SJCRH30 (cell line): ENCODE measurements at regions not wholly inside any gene's neighbourhood (a gene's known extent, or its start where the extent isn't known, plus 50 kb on each side); places are given as distances from the start of the nearest gene placed in this dataset.

Experiments
- DNase-seq, 2 experiments: peaks; one replicate each; pipeline ENCODE4 v3.0.0-alpha.2; 2015 to 2020
- H3K27ac ChIP-seq: fragments of 250-450 bp; sonication (Bioruptor Pico); 2 replicates; pipeline ENCODE4 v1.5.1; 2020; ENCODE audit warnings: mild to moderate bottlenecking, moderate library complexity
- H3K27me3 ChIP-seq: fragments of 250-450 bp; sonication (Bioruptor Pico); 2 replicates; pipeline ENCODE4 v1.5.1; 2020; ENCODE audit warnings: mild to moderate bottlenecking, moderate library complexity
- H3K36me3 ChIP-seq: fragments of 250-450 bp; sonication (Bioruptor Pico); 2 replicates; pipeline ENCODE4 v1.5.1; 2020; ENCODE audit warnings: mild to moderate bottlenecking, moderate library complexity
- H3K4me1 ChIP-seq: fragments of 250-450 bp; sonication (Bioruptor Pico); 2 replicates; pipeline ENCODE4 v1.5.1; 2020; ENCODE audit warnings: mild to moderate bottlenecking, moderate library complexity
- H3K4me3 ChIP-seq: fragments of 250-450 bp; sonication (Bioruptor Pico); 2 replicates; pipeline ENCODE4 v1.5.1; 2020; ENCODE audit warnings: mild to moderate bottlenecking, moderate library complexity
- H3K9me3 ChIP-seq: fragments of 250-450 bp; sonication (Bioruptor Pico); replicated peaks from 2 replicates; pipeline ENCODE4 v1.5.1; 2020; ENCODE audit warnings: mild to moderate bottlenecking, moderate library complexity

DNA sequence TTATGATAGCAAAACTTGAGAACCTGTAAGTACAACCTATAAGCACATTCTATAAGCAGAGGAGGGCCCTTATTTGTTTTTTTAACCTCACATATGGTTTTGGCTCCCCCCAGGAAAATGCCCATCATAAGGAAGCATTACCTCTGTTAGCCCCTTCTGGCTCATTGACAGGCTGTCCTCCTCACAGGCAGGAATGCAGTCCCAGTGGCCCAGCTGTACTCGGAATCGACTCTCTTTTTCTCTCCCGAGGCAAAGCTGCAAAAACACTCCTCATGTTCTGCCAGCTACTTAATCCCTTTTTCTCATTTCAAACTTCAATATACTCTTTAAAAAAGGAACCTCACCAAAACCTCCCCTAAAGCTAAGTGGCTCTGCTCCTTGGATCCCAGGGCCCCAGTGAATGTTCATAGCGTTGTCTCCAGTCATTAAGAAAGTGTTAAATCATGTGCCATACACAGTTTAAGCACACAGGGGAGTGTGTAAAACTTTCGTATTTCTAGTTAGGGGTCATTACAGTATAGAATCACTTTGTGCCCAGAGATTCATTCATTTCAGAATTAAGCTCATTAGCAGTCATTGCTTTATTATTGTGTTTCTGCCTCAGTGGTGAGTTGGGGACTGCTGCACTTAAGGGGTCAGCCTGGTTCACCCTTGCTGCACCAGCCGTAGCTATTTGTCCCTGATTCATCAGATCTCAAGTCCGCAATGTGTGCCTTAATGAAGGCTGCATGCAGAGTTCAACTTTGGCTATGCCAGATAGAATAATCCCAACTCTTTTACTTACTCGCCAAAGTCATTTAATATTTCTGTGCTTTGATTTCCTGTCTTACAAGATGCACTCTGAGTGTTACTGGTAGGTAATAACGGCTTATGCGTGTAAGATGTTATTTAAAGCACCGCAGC lies 57.6 kb downstream of the JRKL start:
- H3K36me3 ChIP-seq, result no peaks in the 10 kb centered on the region
- no peaks in the 10 kb centered on the region for H3K27me3 ChIP-seq
- no peak overlapping the region for H3K4me3 ChIP-seq
- no peak overlapping the region for H3K27ac ChIP-seq
- no peaks in the 10 kb centered on the region for H3K4me1 ChIP-seq
- H3K9me3 ChIP-seq, result no peaks in the 10 kb centered on the region
- no peak for DNase-seq

- H3K4me3 ChIP-seq, result no peak overlapping the region
- no peaks in the 10 kb centered on the region for H3K27me3 ChIP-seq
- no peaks in the 10 kb centered on the region for H3K36me3 ChIP-seq
- DNase-seq, result no peak
- H3K27ac ChIP-seq, result no peak overlapping the region
- H3K4me1 ChIP-seq, result no peaks in the 10 kb centered on the region
- H3K9me3 ChIP-seq, result no peaks in the 10 kb centered on the region
These were observed 58.4 kb downstream of the JRKL start for GRCh38 chr11:96448225-96448624.

- H3K4me3 ChIP-seq, result no peak overlapping the region
- H3K9me3 ChIP-seq, result no peaks in the 10 kb centered on the region
- H3K36me3 ChIP-seq, result no peaks in the 10 kb centered on the region
- no peaks in the 10 kb centered on the region for H3K27me3 ChIP-seq
- DNase-seq, result no peak
- no peak overlapping the region for H3K27ac ChIP-seq
- no peaks in the 10 kb centered on the region for H3K4me1 ChIP-seq
These were observed 66.3 kb downstream of the JRKL start for GRCh38 chr11:96456111-96456510.

GRCh38 chr11:96459751-96460150 lies 69.9 kb downstream of the JRKL start:
- Histone ChIP-seq H3K27me3 (no peaks in the 10 kb centered on the region), H3K4me1 (0 out of 2 replicates have a peak, but pooled peaks cover 3% of the 10 kb centered on the region), H3K4me3 (no peak overlapping the region), H3K36me3 (no peaks in the 10 kb centered on the region), H3K27ac (no peak overlapping the region), H3K9me3 (no peaks in the 10 kb centered on the region)
- DNase-seq, result no peak

- no peaks in the 10 kb centered on the region for H3K9me3 ChIP-seq
- H3K27me3 ChIP-seq, result no peaks in the 10 kb centered on the region
- no peak for DNase-seq
- H3K4me1 ChIP-seq, result 0 out of 2 replicates have a peak, but pooled peaks cover 3% of the 10 kb centered on the region
- no peak overlapping the region for H3K4me3 ChIP-seq
- no peak overlapping the region for H3K27ac ChIP-seq
- no peaks in the 10 kb centered on the region for H3K36me3 ChIP-seq
These were observed 72.1 kb downstream of the JRKL start for GRCh38 chr11:96461871-96462270.

GRCh38 chr11:96464700-96465307 lies 75.0 kb downstream of the JRKL start:
- no peaks in the 10 kb centered on the region for H3K27me3 ChIP-seq

DNA sequence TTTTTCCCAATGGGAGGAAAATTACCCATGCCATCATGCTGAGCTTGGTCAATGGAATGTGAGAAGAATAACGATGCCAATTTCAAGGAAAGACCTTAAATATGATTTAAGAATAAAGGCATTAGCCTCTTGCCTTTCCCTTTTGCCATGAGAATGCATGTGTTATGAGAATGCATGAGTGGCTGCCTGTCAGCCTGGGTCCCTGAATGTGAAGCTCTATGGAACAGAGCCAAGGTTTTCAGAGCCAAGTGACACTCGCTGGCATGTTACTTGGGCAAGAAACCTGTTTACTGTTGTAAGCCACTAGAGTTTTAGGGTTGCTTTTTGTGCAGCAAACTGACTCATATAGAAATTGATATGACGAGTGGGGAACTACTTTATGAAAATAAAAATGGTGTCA lies 75.7 kb downstream of the JRKL start:
- Histone ChIP-seq H3K36me3 (no peaks in the 10 kb centered on the region), H3K9me3 (no peaks in the 10 kb centered on the region), H3K4me3 (no peak overlapping the region), H3K27me3 (no peaks in the 10 kb centered on the region), H3K27ac (no peak overlapping the region), H3K4me1 (0 out of 2 replicates have a peak, but pooled peaks cover 3% of the 10 kb centered on the region)
- DNase-seq, result no peak

More at GRCh38 chr11:96464700-96465307, 75.0 kb downstream of the JRKL start:
- no peaks in the 10 kb centered on the region for H3K36me3 ChIP-seq
- H3K27ac ChIP-seq, result no peak overlapping the region
- no peaks in the 10 kb centered on the region for H3K9me3 ChIP-seq
- H3K4me1 ChIP-seq, result 0 out of 2 replicates have a peak, but pooled peaks cover 3% of the 10 kb centered on the region
- no peak overlapping the region for H3K4me3 ChIP-seq
- peak; percentile 14 to 74 for DNase-seq

GRCh38 chr11:96466607-96467006 lies 76.8 kb downstream of the JRKL start:
- DNase-seq, result no peak
- H3K4me3 ChIP-seq, result no peak overlapping the region

GRCh38 chr11:96469776-96470175 lies 80.0 kb downstream of the JRKL start:
- Histone ChIP-seq H3K4me3 (no peak overlapping the region), H3K4me1 (no peaks in the 10 kb centered on the region), H3K27me3 (no peaks in the 10 kb centered on the region), H3K36me3 (no peaks in the 10 kb centered on the region), H3K9me3 (no peaks in the 10 kb centered on the region), H3K27ac (no peak overlapping the region)
- no peak for DNase-seq

More at GRCh38 chr11:96466607-96467006, 76.8 kb downstream of the JRKL start:
- H3K36me3 ChIP-seq, result no peaks in the 10 kb centered on the region
- 0 out of 2 replicates have a peak, but pooled peaks cover 3% of the 10 kb centered on the region for H3K4me1 ChIP-seq
- H3K27me3 ChIP-seq, result no peaks in the 10 kb centered on the region
- no peaks in the 10 kb centered on the region for H3K9me3 ChIP-seq
- H3K27ac ChIP-seq, result no peak overlapping the region

GRCh38 chr11:96470521-96470920 lies 80.7 kb downstream of the JRKL start:
- H3K9me3 ChIP-seq, result no peaks in the 10 kb centered on the region
- H3K36me3 ChIP-seq, result no peaks in the 10 kb centered on the region
- no peaks in the 10 kb centered on the region for H3K4me1 ChIP-seq
- H3K4me3 ChIP-seq, result no peak overlapping the region
- H3K27me3 ChIP-seq, result no peaks in the 10 kb centered on the region
- no peak overlapping the region for H3K27ac ChIP-seq
- DNase-seq, result no peak

DNA sequence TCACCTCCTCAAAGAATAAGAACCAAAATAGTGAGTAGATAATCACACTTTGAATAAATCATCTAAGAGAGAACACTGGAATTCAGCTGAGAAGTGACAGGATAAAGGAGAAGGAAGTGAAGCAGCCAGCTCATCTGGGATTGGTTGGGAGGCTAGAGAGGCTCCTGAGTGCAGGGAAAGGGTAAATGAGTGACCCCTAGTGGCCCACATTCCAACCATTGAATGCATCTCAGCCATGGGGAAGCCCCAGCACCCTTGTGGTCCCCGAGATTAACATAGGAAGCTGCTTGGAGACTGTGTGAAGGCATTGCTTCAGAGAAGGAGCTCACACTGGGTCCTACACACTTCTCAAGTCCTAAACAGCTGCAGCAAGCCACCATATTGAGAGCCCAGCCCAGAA lies 82.3 kb downstream of the JRKL start:
- Histone ChIP-seq H3K27me3 (no peaks in the 10 kb centered on the region), H3K36me3 (no peaks in the 10 kb centered on the region), H3K4me1 (no peaks in the 10 kb centered on the region), H3K27ac (no peak overlapping the region), H3K9me3 (no peaks in the 10 kb centered on the region), H3K4me3 (no peak overlapping the region)
- DNase-seq, result peak in 1 of 2 experiments; percentile 13

GRCh38 chr11:96474263-96474662 lies 84.5 kb downstream of the JRKL start:
- Histone ChIP-seq H3K9me3 (no peaks in the 10 kb centered on the region), H3K27ac (no peak overlapping the region), H3K4me1 (no peaks in the 10 kb centered on the region), H3K27me3 (no peaks in the 10 kb centered on the region), H3K36me3 (no peaks in the 10 kb centered on the region), H3K4me3 (no peak overlapping the region)
- no peak for DNase-seq

DNA sequence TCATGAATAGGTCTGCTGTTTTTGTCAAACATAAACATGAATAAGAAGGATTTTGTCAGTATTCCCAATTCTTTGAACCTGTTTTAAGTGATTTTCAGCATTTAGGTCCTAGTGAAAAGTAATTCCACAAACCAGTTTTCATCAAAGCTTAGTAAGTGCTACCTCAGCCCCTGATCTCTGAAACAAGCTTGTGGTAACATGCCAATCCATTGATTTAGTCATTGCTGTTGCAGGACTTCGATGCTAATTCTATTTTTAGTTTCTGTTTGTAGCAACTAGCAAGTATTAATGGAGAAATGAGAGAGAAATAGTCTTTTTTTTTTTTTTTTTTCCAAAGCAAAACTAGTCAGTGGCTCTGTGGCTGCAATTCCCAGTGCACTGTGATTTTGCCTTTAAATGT lies 91.4 kb downstream of the JRKL start:
- Histone ChIP-seq H3K9me3 (no peaks in the 10 kb centered on the region), H3K27me3 (no peaks in the 10 kb centered on the region), H3K4me1 (no peaks in the 10 kb centered on the region), H3K36me3 (no peaks in the 10 kb centered on the region), H3K4me3 (no peak overlapping the region), H3K27ac (no peak overlapping the region)
- DNase-seq, result no peak

DNA sequence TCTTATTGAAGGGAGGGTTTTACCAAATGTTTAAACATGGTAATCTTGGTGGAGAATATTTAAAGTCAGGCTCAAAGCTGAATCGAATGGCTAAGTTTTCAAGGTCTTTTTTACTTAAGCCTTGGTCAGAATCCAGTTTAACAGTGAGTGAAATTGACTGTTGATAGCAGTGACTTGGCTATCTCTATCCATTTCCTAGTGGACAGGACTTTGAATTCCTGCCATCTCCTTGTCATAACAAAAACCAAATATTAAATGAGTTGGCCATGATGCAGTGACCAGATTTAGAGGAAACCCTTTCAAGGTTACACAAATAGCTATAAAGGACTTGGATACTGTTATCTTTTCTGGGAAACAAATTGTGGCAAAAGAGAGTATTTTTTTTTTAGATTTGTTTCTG lies 92.0 kb downstream of the JRKL start:
- Histone ChIP-seq H3K4me1 (no peaks in the 10 kb centered on the region), H3K27me3 (no peaks in the 10 kb centered on the region), H3K27ac (no peak overlapping the region), H3K4me3 (no peak overlapping the region), H3K36me3 (no peaks in the 10 kb centered on the region), H3K9me3 (no peaks in the 10 kb centered on the region)
- no peak for DNase-seq

GRCh38 chr11:96482193-96482592 lies 92.4 kb downstream of the JRKL start:
- H3K36me3 ChIP-seq, result no peaks in the 10 kb centered on the region
- H3K4me1 ChIP-seq, result no peaks in the 10 kb centered on the region

More at GRCh38 chr11:96482193-96482592, 92.4 kb downstream of the JRKL start:
- Histone ChIP-seq H3K9me3 (no peaks in the 10 kb centered on the region), H3K27ac (no peak overlapping the region), H3K27me3 (no peaks in the 10 kb centered on the region), H3K4me3 (no peak overlapping the region)
- no peak for DNase-seq
